ENCODE measurements at regions not wholly inside any gene's neighbourhood (a gene's known extent, or its start where the extent isn't known, plus 50 kb on each side); places are given as distances from the start of the nearest gene placed in this dataset.

DNA sequence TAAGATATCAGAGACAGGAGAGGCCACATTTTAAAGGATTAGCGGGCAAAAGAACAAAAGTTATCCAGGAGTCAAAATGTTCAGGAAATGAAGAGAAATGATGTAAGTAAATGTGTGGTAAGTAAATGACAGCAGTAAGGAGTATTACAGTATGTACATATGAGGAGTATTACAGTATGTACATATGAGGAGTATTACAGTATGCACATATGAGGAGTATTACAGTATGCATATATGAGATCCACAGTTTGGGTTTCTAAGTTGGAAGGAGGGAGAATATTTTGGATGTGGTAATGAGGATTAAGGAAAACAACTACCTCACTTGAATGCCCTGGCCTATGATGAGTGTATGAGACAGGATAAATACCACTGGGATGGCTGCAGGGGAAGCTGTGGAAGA lies 192.4 kb upstream of the DGKB start:
- Histone ChIP-seq H3K27ac (ENCODE audit: low read depth, low read length) (no peak overlapping the region), H2BK5ac (ENCODE audit: low read depth, low read length) (no peak overlapping the region), H3K23me2 (ENCODE audit: low read depth, low read length) (no peaks in the 10 kb centered on the region), H3K18ac (ENCODE audit: extremely low read depth, low read length) (no peak overlapping the region), H2BK20ac (ENCODE audit: low read length) (no peak overlapping the region), H3K9ac (replicated peaks in 1 of 4; ENCODE audit: extremely low read depth in 1 of 4, low read depth in 3 of 4, low read length in 3 of 4) (no peak overlapping the region), H2AK5ac (ENCODE audit: low read depth, low read length) (no peak overlapping the region), H4K20me1 (replicated peaks in 1 of 2; ENCODE audit: control insufficient read depth in 1 of 2, insufficient read depth in 2 of 2, low read length in 2 of 2) (no peaks in the 10 kb centered on the region), H3K4me1 (replicated peaks in 1 of 4; ENCODE audit: control insufficient read depth in 3 of 4, insufficient read depth in 4 of 4, low read length in 3 of 4) (no peaks in the 10 kb centered on the region), H4K91ac (replicated peaks; ENCODE audit: insufficient read length, low read length) (no peak overlapping the region), H3K4me3 (ENCODE audit: extremely low read depth in 1 of 4, insufficient read depth in 2 of 4, low read depth in 3 of 4, low read length in 4 of 4) (no peak overlapping the region), H2BK15ac (ENCODE audit: low read length) (no peak overlapping the region), H2BK12ac (ENCODE audit: low read depth, low read length) (no peak overlapping the region), H3K14ac (ENCODE audit: insufficient read length) (no peak overlapping the region), H4K5ac (ENCODE audit: insufficient read length, low read depth, low read length) (no peak overlapping the region), H4K8ac (ENCODE audit: extremely low read depth, insufficient read depth, low read length) (no peak overlapping the region), H3K36me3 (ENCODE audit: control insufficient read depth in 2 of 4, insufficient read depth in 4 of 4, low read length in 3 of 4) (no peaks in the 10 kb centered on the region), H3K4ac (replicated peaks; ENCODE audit: insufficient read length, low read depth, low read length) (no peak overlapping the region), H2BK120ac (replicated peaks; ENCODE audit: low read depth, low read length) (no peak overlapping the region), H3K27me3 (replicated peaks in 1 of 4; ENCODE audit: control insufficient read depth in 3 of 4, extremely low read depth in 1 of 4, insufficient read depth in 3 of 4, low read length in 3 of 4) (no peaks in the 10 kb centered on the region), H3K9me3 (ENCODE audit: insufficient read depth in 2 of 2, low read depth in 1 of 2, low read length in 1 of 2) (no peaks in the 10 kb centered on the region), H3K23ac (ENCODE audit: insufficient read length) (no peak overlapping the region), H3K79me1 (ENCODE audit: low read depth, low read length) (no peaks in the 10 kb centered on the region), H3K79me2 (ENCODE audit: control insufficient read depth in 1 of 2, insufficient read depth in 2 of 2, low read length in 2 of 2) (no peaks in the 10 kb centered on the region), H3K4me2 (ENCODE audit: insufficient read depth in 1 of 2, low read depth in 2 of 2, low read length in 2 of 2) (no peak overlapping the region), H2AFZ (ENCODE audit: low read length) (no peak overlapping the region), H3K56ac (replicated peaks; ENCODE audit: insufficient read length, low read depth, low read length) (no peak overlapping the region)
- 100% methylated on average over 1 of the region's 1 CpG; no CpG with 5 or more reads in 1 of the 2 experiments for WGBS, 2 experiments (ENCODE audit: extremely low coverage in 1 of 2, insufficient coverage in 1 of 2, insufficient read length in 1 of 2, insufficient replicate concordance in 2 of 2, low coverage in 1 of 2, low lambda C conversion rate in 2 of 2, missing lambda C conversion rate in 1 of 2)
- FAIRE-seq, result no peak
- TF ChIP-seq TAF7 (optimal IDR thresholded peaks at IDR 0.05; ENCODE audit: borderline replicate concordance, low read depth, low read length) (no peak), TCF12 (IDR thresholded peaks at IDR 0.05; ENCODE audit: low read depth, low read length) (no peak), HDAC2 (IDR thresholded peaks at IDR 0.05; ENCODE audit: borderline replicate concordance in 1 of 2, low read depth in 2 of 2, low read length in 2 of 2) (no peak), POLR2AphosphoS5 (IDR thresholded peaks at IDR 0.05; ENCODE audit: low read depth, low read length) (no peak)
- ChIA-PET POLR2A (ENCODE audit: partially characterized antibody) (no interaction called here), CTCF (ENCODE audit: partially characterized antibody) (no interaction called here)
- DNase-seq (ENCODE audit: low read depth in 1 of 2, low spot score in 2 of 2), result no peak
